Natural killer cell (primary cell): ENCODE measurements at regions not wholly inside any gene's neighbourhood (a gene's known extent, or its start where the extent isn't known, plus 50 kb on each side); places are given as distances from the start of the nearest gene placed in this dataset.

Experiments
- ATAC-seq, 3 donors: fragments of 150-1000 bp in 2 of 3; fragments of 200-7000 bp in 1 of 3; cut with Tn5 transposase; 1 replicate in 1 of 3; 2 replicates in 2 of 3; pipeline ENCODE4 v1.10.0; 2021; ENCODE audit warnings: mild to moderate bottlenecking in 2 of 3, moderate library complexity in 2 of 3
- DNase-seq, 2 donors: peaks; one replicate each; pipeline versions ENCODE4 v3.0.0 to v3.0.0-alpha.2; 2013 to 2021; ENCODE audit warnings: mixed read lengths in 1 of 2
- H3K27ac ChIP-seq: one replicate; pipeline ENCODE4 v1.5.1; 2013; ENCODE audit warnings: mild to moderate bottlenecking, low read length
- H3K27me3 ChIP-seq: one replicate; pipeline ENCODE4 v1.6.1; 2013; ENCODE audit warnings: low read length; ENCODE audit not compliant: control insufficient read depth, insufficient read depth
- H3K36me3 ChIP-seq: one replicate; pipeline ENCODE4 v1.6.1; 2013; ENCODE audit warnings: low read length; ENCODE audit not compliant: control insufficient read depth, insufficient read depth
- H3K4me1 ChIP-seq: one replicate; pipeline ENCODE4 v1.6.1; 2013; ENCODE audit warnings: low read length; ENCODE audit not compliant: control insufficient read depth, insufficient read depth
- H3K4me3 ChIP-seq: one replicate; pipeline ENCODE4 v1.5.1; 2013; ENCODE audit warnings: low read length
- H3K9me3 ChIP-seq: one replicate; pipeline ENCODE4 v1.6.1; 2013; ENCODE audit warnings: low read length; ENCODE audit not compliant: control insufficient read depth, insufficient read depth
- H3K27ac Mint-ChIP-seq, 2 donors: one replicate each; pipeline ENCODE4 v1.8.0; 2022; ENCODE audit warnings: mild to moderate bottlenecking in 2 of 2, mixed read lengths in 2 of 2, moderate library complexity in 1 of 2
- H3K27me3 Mint-ChIP-seq, 2 donors: one replicate each; pipeline ENCODE4 v1.8.0; 2022; ENCODE audit warnings: low read depth in 2 of 2, mixed read lengths in 2 of 2
- H3K36me3 Mint-ChIP-seq: one replicate; pipeline ENCODE4 v1.8.0; 2022; ENCODE audit warnings: mixed read lengths
- H3K4me1 Mint-ChIP-seq, 2 donors: one replicate each; pipeline ENCODE4 v1.8.0; 2022; ENCODE audit warnings: mixed read lengths in 2 of 2
- H3K4me3 Mint-ChIP-seq: one replicate; pipeline ENCODE4 v1.8.0; 2022; ENCODE audit warnings: mild to moderate bottlenecking, moderate library complexity, mixed read lengths
- H3K9me3 Mint-ChIP-seq, 2 donors: one replicate each; pipeline ENCODE4 v1.8.0; 2022; ENCODE audit warnings: mixed read lengths in 2 of 2
- CTCF ChIP-seq: fragments of 200-600 bp; IDR thresholded peaks from one replicate; pipeline ENCODE4 v1.8.0; 2022; ENCODE audit warnings: antibody characterized with exemption
- WGBS: methylation state at CpG from one replicate; pipeline ENCODE4 v1.1.7; 2013; ENCODE audit warnings: missing lambda C conversion rate; ENCODE audit not compliant: insufficient coverage; 5-methylcytosine and 5-hydroxymethylcytosine counted together
- intact Hi-C: fragments of 100-400 bp; cut with micrococcal nuclease; formaldehyde crosslinking; loops from one replicate; pipeline ENCODE4 v1.14.2; 2022

- Mint-ChIP-seq H3K27ac (no peak overlapping the region), H3K27me3 (peaks cover 0 to 5% of the 10 kb centered on the region in 2 donors), H3K9me3 (no peaks in the 10 kb centered on the region), H3K4me1 (no peaks in the 10 kb centered on the region), H3K4me3 (no peak overlapping the region), H3K36me3 (no peaks in the 10 kb centered on the region)
- ATAC-seq (no peak), DNase-seq (no peak)
- Histone ChIP-seq H3K9me3 (no peaks in the 10 kb centered on the region), H3K4me1 (no peaks in the 10 kb centered on the region), H3K4me3 (no peak overlapping the region), H3K27ac (no peak overlapping the region), H3K36me3 (no peaks in the 10 kb centered on the region), H3K27me3 (peaks cover 2% of the 10 kb centered on the region)
- intact Hi-C loops: no loop called here
- TF ChIP-seq CTCF: no peak
- 50% methylated on average over 1 of the region's 1 CpG for WGBS
Observed at GRCh38 chr1:208979776-208980175, 603.7 kb upstream of the CAMK1G start.

GRCh38 chr1:208980605-208981004 is 602.9 kb upstream of the CAMK1G start:
- 63% methylated on average over 1 of the region's 1 CpG for WGBS
- H3K36me3 Mint-ChIP-seq: no peaks in the 10 kb centered on the region

GRCh38 chr1:208985231-208985630 is 598.3 kb upstream of the CAMK1G start:
- Mint-ChIP-seq H3K4me1 (peaks cover 20 to 22% of the 10 kb centered on the region in 2 donors), H3K27me3 (peaks cover 0 to 3% of the 10 kb centered on the region in 2 donors), H3K4me3 (no peak overlapping the region), H3K9me3 (no peaks in the 10 kb centered on the region), H3K27ac (no peak overlapping the region), H3K36me3 (no peaks in the 10 kb centered on the region)
- DNase-seq (no peak), ATAC-seq (no peak)
- Histone ChIP-seq H3K36me3 (no peaks in the 10 kb centered on the region), H3K9me3 (no peaks in the 10 kb centered on the region), H3K4me3 (no peak overlapping the region), H3K27ac (no peak overlapping the region), H3K4me1 (peaks cover 4% of the 10 kb centered on the region), H3K27me3 (no peaks in the 10 kb centered on the region)
- no CpG with 5 or more reads among the region's 1 CpG for WGBS
- no peak for TF ChIP-seq CTCF
- intact Hi-C loops: no loop called here

More at GRCh38 chr1:208980605-208981004, 602.9 kb upstream of the CAMK1G start:
- Histone ChIP-seq H3K36me3 (no peaks in the 10 kb centered on the region), H3K27me3 (peaks cover 2% of the 10 kb centered on the region), H3K4me1 (no peaks in the 10 kb centered on the region), H3K9me3 (no peaks in the 10 kb centered on the region), H3K4me3 (no peak overlapping the region), H3K27ac (no peak overlapping the region)
- DNase-seq (no peak), ATAC-seq (no peak)
- Mint-ChIP-seq H3K27me3 (peaks cover 0 to 5% of the 10 kb centered on the region in 2 donors), H3K9me3 (no peaks in the 10 kb centered on the region), H3K4me1 (no peaks in the 10 kb centered on the region), H3K4me3 (no peak overlapping the region), H3K27ac (no peak overlapping the region)
- no peak for TF ChIP-seq CTCF
- intact Hi-C loops: no loop called here

- Histone ChIP-seq H3K4me3 (peak overlapping the region; percentile 2), H3K27me3 (no peaks in the 10 kb centered on the region), H3K27ac (peak overlapping the region; percentile 54), H3K36me3 (no peaks in the 10 kb centered on the region), H3K9me3 (no peaks in the 10 kb centered on the region), H3K4me1 (peaks cover 4% of the 10 kb centered on the region)
- WGBS: 4% methylated on average over 3 of the region's 3 CpGs
- Mint-ChIP-seq H3K36me3 (no peaks in the 10 kb centered on the region), H3K27ac (peak overlapping the region; percentile 72 to 80), H3K27me3 (peaks cover 0 to 4% of the 10 kb centered on the region in 2 donors), H3K4me3 (peak overlapping the region; percentile 82), H3K9me3 (no peaks in the 10 kb centered on the region), H3K4me1 (peaks cover 20 to 22% of the 10 kb centered on the region in 2 donors)
- TF ChIP-seq CTCF: no peak
- intact Hi-C loops: no loop called here
- DNase-seq: peak in 1 of 2 donors; percentile 45
- ATAC-seq: peak; percentile 73 to 93 (median 78)
Observed at GRCh38 chr1:208988811-208989222, 594.7 kb upstream of the CAMK1G start.
